Right lobe of liver (tissue), 4 donors: ENCODE measurements at regions not wholly inside any gene's neighbourhood (a gene's known extent, or its start where the extent isn't known, plus 50 kb on each side); places are given as distances from the start of the nearest gene placed in this dataset.

ENCODE experiments used
- POLR2A ChIP-seq: fragments of 450-650 bp; IDR thresholded peaks from one replicate; pipeline ENCODE4 v1.6.1; 2017; ENCODE audit warnings: antibody characterized with exemption, mild to moderate bottlenecking
- TF ChIP-seq, protein P1 (sequence below), 4 donors: fragments of 200-600 bp in 3 of 4; fragments of 450-650 bp in 1 of 4; IDR thresholded peaks; one replicate each; pipeline versions ENCODE4 v1.5.1 to v1.8.0; 2016 to 2022; ENCODE audit warnings: antibody characterized with exemption in 4 of 4, mild to moderate bottlenecking in 2 of 4
- donor health status: DM: no; HTN: no; CAD: no.
- donor health status: DM: no; HTN: no; CAD: no.
- donor health status: DM: no; HTN: yes; CAD: no.

DNA sequence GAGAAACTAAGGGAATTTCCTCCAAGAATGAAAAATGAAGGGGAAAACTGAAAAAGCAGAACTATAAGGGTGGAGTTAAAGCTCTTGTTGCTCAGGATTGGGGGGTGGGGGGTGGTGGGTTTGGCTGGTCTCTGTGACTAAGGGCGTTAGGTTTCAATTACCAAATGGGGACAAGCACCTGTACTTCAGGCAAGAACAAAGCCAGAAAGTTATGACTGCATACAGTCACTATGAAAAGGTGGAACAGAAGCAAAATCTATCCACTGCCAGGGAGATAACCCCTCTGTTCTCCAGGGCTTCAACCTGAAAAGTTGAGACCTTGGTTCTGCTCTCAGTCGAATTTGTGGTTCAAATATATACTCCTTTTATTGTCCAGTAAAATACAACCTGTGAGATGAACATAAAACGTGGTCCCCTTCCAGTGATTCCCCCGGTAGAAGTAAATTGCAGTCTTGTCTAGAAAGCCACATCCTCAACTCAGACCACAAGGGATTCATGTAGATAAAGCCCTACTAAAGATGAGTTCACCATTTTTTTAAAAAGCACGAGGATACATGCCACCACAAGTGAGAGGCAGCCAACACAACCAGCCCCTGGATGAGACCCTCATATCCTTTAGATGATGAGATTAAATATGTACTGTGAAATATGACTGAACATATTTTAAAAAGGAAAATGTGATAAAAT is 257.1 kb upstream of the RPS6KA3 start:
- TF ChIP-seq, protein P1, sequence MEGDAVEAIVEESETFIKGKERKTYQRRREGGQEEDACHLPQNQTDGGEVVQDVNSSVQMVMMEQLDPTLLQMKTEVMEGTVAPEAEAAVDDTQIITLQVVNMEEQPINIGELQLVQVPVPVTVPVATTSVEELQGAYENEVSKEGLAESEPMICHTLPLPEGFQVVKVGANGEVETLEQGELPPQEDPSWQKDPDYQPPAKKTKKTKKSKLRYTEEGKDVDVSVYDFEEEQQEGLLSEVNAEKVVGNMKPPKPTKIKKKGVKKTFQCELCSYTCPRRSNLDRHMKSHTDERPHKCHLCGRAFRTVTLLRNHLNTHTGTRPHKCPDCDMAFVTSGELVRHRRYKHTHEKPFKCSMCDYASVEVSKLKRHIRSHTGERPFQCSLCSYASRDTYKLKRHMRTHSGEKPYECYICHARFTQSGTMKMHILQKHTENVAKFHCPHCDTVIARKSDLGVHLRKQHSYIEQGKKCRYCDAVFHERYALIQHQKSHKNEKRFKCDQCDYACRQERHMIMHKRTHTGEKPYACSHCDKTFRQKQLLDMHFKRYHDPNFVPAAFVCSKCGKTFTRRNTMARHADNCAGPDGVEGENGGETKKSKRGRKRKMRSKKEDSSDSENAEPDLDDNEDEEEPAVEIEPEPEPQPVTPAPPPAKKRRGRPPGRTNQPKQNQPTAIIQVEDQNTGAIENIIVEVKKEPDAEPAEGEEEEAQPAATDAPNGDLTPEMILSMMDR (IDR thresholded peaks at IDR 0.05), result no peak
- TF ChIP-seq POLR2A, result no peak
